SHP77 treated with DMSO at 0.1 percent for 48 hours (cell line): ENCODE measurements at regions not wholly inside any gene's neighbourhood (a gene's known extent, or its start where the extent isn't known, plus 50 kb on each side); places are given as distances from the start of the nearest gene placed in this dataset.
"Not testable (repeated sequence)": the region's sequence is repeated elsewhere in the genome, so short reads cannot be mapped to it uniquely, and the experiment has no call there.

Source experiments
- DNase-seq: peaks from one replicate; lab custom pipeline; 2025; lab: John Stamatoyannopoulos, UW

- no peak for DNase-seq
Observed at GRCh38 chr9:17846948-17847655, 268.2 kb downstream of the SH3GL2 start.

- no peak for DNase-seq
Observed at GRCh38 chr9:17847908-17848307, 269.0 kb downstream of the SH3GL2 start.

GRCh38 chr9:17852108-17852507, 273.2 kb downstream of the SH3GL2 start:
- DNase-seq = no peak

- no peak for DNase-seq
Observed at GRCh38 chr9:17854487-17854886, 275.6 kb downstream of the SH3GL2 start.

- no peak for DNase-seq
Observed at GRCh38 chr9:17856995-17857394, 278.1 kb downstream of the SH3GL2 start.

GRCh38 chr9:17859228-17859627, 280.4 kb downstream of the SH3GL2 start:
- no peak for DNase-seq

- DNase-seq = no peak
Observed at GRCh38 chr9:17859987-17860386, 281.1 kb downstream of the SH3GL2 start.

- no peak for DNase-seq
Observed at GRCh38 chr9:17862101-17862500, 283.2 kb downstream of the SH3GL2 start.

- no peak for DNase-seq
Observed at GRCh38 chr9:17862629-17863028, 283.8 kb downstream of the SH3GL2 start.

GRCh38 chr9:17863213-17863883, 284.5 kb downstream of the SH3GL2 start:
- DNase-seq = no peak

GRCh38 chr9:17863924-17864323, 285.1 kb downstream of the SH3GL2 start:
- DNase-seq = no peak

GRCh38 chr9:17864951-17865350, 286.1 kb downstream of the SH3GL2 start:
- no peak for DNase-seq

- DNase-seq = no peak
Observed at GRCh38 chr9:17865881-17866280, 287.0 kb downstream of the SH3GL2 start.

- no peak for DNase-seq
Observed at GRCh38 chr9:17870722-17871121, 291.9 kb downstream of the SH3GL2 start.

GRCh38 chr9:17871213-17871890, 292.5 kb downstream of the SH3GL2 start:
- no peak for DNase-seq

GRCh38 chr9:17875886-17876285, 297.0 kb downstream of the SH3GL2 start:
- DNase-seq = no peak

GRCh38 chr9:17876687-17877086, 297.8 kb downstream of the SH3GL2 start:
- no peak for DNase-seq

GRCh38 chr9:17878810-17879370, 300.0 kb downstream of the SH3GL2 start:
- DNase-seq = no peak

GRCh38 chr9:17881371-17881770, 302.5 kb downstream of the SH3GL2 start:
- DNase-seq = no peak

- no peak for DNase-seq
Observed at GRCh38 chr9:17882688-17883594, 304.1 kb downstream of the SH3GL2 start.

GRCh38 chr9:17888066-17888465, 309.2 kb downstream of the SH3GL2 start:
- DNase-seq = no peak

GRCh38 chr9:17888964-17889363, 310.1 kb downstream of the SH3GL2 start:
- DNase-seq = not testable (repeated sequence)
